Tibial nerve (tissue), 4 donors: ENCODE measurements at regions not wholly inside any gene's neighbourhood (a gene's known extent, or its start where the extent isn't known, plus 50 kb on each side); places are given as distances from the start of the nearest gene placed in this dataset.

Source experiments
- DNase-seq, 2 donors: peaks; one replicate each; pipeline ENCODE4 v3.0.0-alpha.2; 2019; ENCODE audit warnings: low spot score in 2 of 2
- H3K27ac ChIP-seq, 4 donors: fragments of 200-600 bp; sonication (generic) in 3 of 4; one replicate each; pipeline ENCODE4 v1.5.1; 2017 to 2019; ENCODE audit warnings: mild to moderate bottlenecking in 1 of 4
- H3K27me3 ChIP-seq, 2 donors: fragments of 200-600 bp; sonication (generic) in 1 of 2; one replicate each; pipeline versions ENCODE4 v1.5.1 to v1.6.0; 2017 to 2019
- H3K36me3 ChIP-seq, 3 donors: fragments of 200-600 bp; sonication (generic); one replicate each; pipeline ENCODE4 v1.5.1; 2018 to 2019
- H3K4me1 ChIP-seq, 4 donors: fragments of 200-600 bp; sonication (generic) in 3 of 4; one replicate each; pipeline ENCODE4 v1.5.1; 2017 to 2019
- H3K4me3 ChIP-seq, 4 donors: fragments of 200-600 bp; sonication (generic) in 3 of 4; one replicate each; pipeline ENCODE4 v1.5.1; 2017 to 2019; ENCODE audit warnings: mild to moderate bottlenecking in 1 of 4, moderate library complexity in 1 of 4
- H3K9me3 ChIP-seq, 4 donors: fragments of 200-600 bp; sonication (generic) in 3 of 4; one replicate each; pipeline ENCODE4 v1.5.1; 2017 to 2019
- CTCF ChIP-seq, 5 experiments: fragments of 200-600 bp in 3 of 5; fragments of 450-650 bp in 2 of 5; sonication (generic) in 3 of 5; IDR thresholded peaks; one replicate each; pipeline ENCODE4 v1.5.1; 2016 to 2019; ENCODE audit warnings: antibody characterized with exemption in 5 of 5, mild to moderate bottlenecking in 3 of 5, moderate library complexity in 2 of 5
- EP300 ChIP-seq, 2 donors: sonication (generic); formaldehyde crosslinking; IDR thresholded peaks; one replicate each; pipeline ENCODE4 v1.6.1; 2017; ENCODE audit warnings: antibody characterized with exemption in 2 of 2, mild to moderate bottlenecking in 1 of 2
- POLR2A ChIP-seq, 2 donors: fragments of 450-650 bp; IDR thresholded peaks; one replicate each; pipeline ENCODE4 v1.6.1; 2017; ENCODE audit warnings: antibody characterized with exemption in 2 of 2, mild to moderate bottlenecking in 2 of 2, moderate library complexity in 2 of 2
- WGBS, 2 donors: methylation state at CpG; one replicate each; pipeline ENCODE4 v1.1.5; 2018; 5-methylcytosine and 5-hydroxymethylcytosine counted together

- DNase-seq = no peak
- 6 to 23% methylated on average over 1 of the region's 1 CpG for WGBS, 2 donors
- no peak for TF ChIP-seq CTCF (IDR thresholded peaks at IDR 0.05)
- TF ChIP-seq POLR2A (IDR thresholded peaks at IDR 0.05) = no peak
- TF ChIP-seq EP300 (IDR thresholded peaks at IDR 0.05) = no peak
- no peak overlapping the region for H3K27ac ChIP-seq
- H3K4me3 ChIP-seq = no peak overlapping the region
- peaks cover 0 to 7% (median 2%) of the 10 kb centered on the region in 4 donors for H3K9me3 ChIP-seq
- H3K36me3 ChIP-seq = no peaks in the 10 kb centered on the region
- H3K27me3 ChIP-seq = no peaks in the 10 kb centered on the region
- peaks cover 0 to 4% (median 0%) of the 10 kb centered on the region in 4 donors for H3K4me1 ChIP-seq
Measured at GRCh38 chr4:149291463-149291862, 524.2 kb downstream of the IQCM start.

- Histone ChIP-seq H3K36me3 (no peaks in the 10 kb centered on the region), H3K27ac (no peak overlapping the region), H3K4me3 (no peak overlapping the region), H3K9me3 (no peaks in the 10 kb centered on the region), H3K4me1 (no peaks in the 10 kb centered on the region), H3K27me3 (no peaks in the 10 kb centered on the region)
- no peak for DNase-seq
- TF ChIP-seq EP300 (IDR thresholded peaks at IDR 0.05) = no peak
- TF ChIP-seq POLR2A (IDR thresholded peaks at IDR 0.05) = no peak
- TF ChIP-seq CTCF (IDR thresholded peaks at IDR 0.05) = no peak
- 50 to 55% methylated on average over 3 of the region's 3 CpGs for WGBS, 2 donors
Measured at GRCh38 chr4:149280806-149281205, 534.8 kb downstream of the IQCM start.

GRCh38 chr4:149279776-149280175 lies 535.9 kb downstream of the IQCM start:
- H3K27ac ChIP-seq = no peak overlapping the region
- TF ChIP-seq EP300 (IDR thresholded peaks at IDR 0.05) (no peak), POLR2A (IDR thresholded peaks at IDR 0.05) (no peak), CTCF (IDR thresholded peaks at IDR 0.05) (no peak)
- DNase-seq = no peak
- no peaks in the 10 kb centered on the region for H3K36me3 ChIP-seq
- WGBS, 2 donors = 32 to 41% methylated on average over 4 of the region's 4 CpGs
- H3K4me1 ChIP-seq = no peaks in the 10 kb centered on the region
- H3K27me3 ChIP-seq = no peaks in the 10 kb centered on the region
- no peak overlapping the region for H3K4me3 ChIP-seq
- H3K9me3 ChIP-seq = peaks cover 0 to 7% (median 0%) of the 10 kb centered on the region in 4 donors

GRCh38 chr4:149279331-149279730 lies 536.3 kb downstream of the IQCM start:
- no peaks in the 10 kb centered on the region for H3K36me3 ChIP-seq
- TF ChIP-seq POLR2A (IDR thresholded peaks at IDR 0.05) (no peak), EP300 (IDR thresholded peaks at IDR 0.05) (no peak), CTCF (IDR thresholded peaks at IDR 0.05) (no peak)
- DNase-seq = no peak
- no peak overlapping the region for H3K4me3 ChIP-seq
- 77 to 85% methylated on average over 7 of the region's 7 CpGs for WGBS, 2 donors
- H3K4me1 ChIP-seq = no peaks in the 10 kb centered on the region
- no peak overlapping the region for H3K27ac ChIP-seq
- peaks cover 0 to 7% (median 0%) of the 10 kb centered on the region in 4 donors for H3K9me3 ChIP-seq
- H3K27me3 ChIP-seq = no peaks in the 10 kb centered on the region

GRCh38 chr4:149277705-149278104 lies 537.9 kb downstream of the IQCM start:
- 92 to 97% methylated on average over 2 of the region's 2 CpGs for WGBS, 2 donors
- no peaks in the 10 kb centered on the region for H3K4me1 ChIP-seq

More at GRCh38 chr4:149277705-149278104, 537.9 kb downstream of the IQCM start:
- Histone ChIP-seq H3K27me3 (no peaks in the 10 kb centered on the region), H3K4me3 (no peak overlapping the region), H3K9me3 (peaks cover 0 to 7% (median 0%) of the 10 kb centered on the region in 4 donors), H3K27ac (no peak overlapping the region), H3K36me3 (no peaks in the 10 kb centered on the region)
- TF ChIP-seq POLR2A (IDR thresholded peaks at IDR 0.05) = no peak
- TF ChIP-seq EP300 (IDR thresholded peaks at IDR 0.05) = no peak
- no peak for TF ChIP-seq CTCF (IDR thresholded peaks at IDR 0.05)
- no peak for DNase-seq
